CD4-positive, alpha-beta T cell treated with Interleukin-2 at 100 ng/mL for 4 hours (primary cell): ENCODE measurements at regions not wholly inside any gene's neighbourhood (a gene's known extent, or its start where the extent isn't known, plus 50 kb on each side); places are given as distances from the start of the nearest gene placed in this dataset.

Experiments used
- DNase-seq: peaks from one replicate; pipeline ENCODE4 v3.0.0-alpha.2; 2020; ENCODE audit warnings: low spot score

- DNase-seq = no peak
These were observed 58.5 kb downstream of the MAIP1 start for GRCh38 chr2:200013906-200014305.

GRCh38 chr2:200021449-200022114 is 66.2 kb downstream of the MAIP1 start:
- DNase-seq = no peak

GRCh38 chr2:200022511-200022910 is 67.1 kb downstream of the MAIP1 start:
- no peak for DNase-seq

- no peak for DNase-seq
These were observed 68.2 kb downstream of the MAIP1 start for GRCh38 chr2:200023570-200023969.

- DNase-seq = no peak
These were observed 70.3 kb downstream of the MAIP1 start for GRCh38 chr2:200025717-200026116.

GRCh38 chr2:200026332-200027230 is 71.2 kb downstream of the MAIP1 start:
- no peak for DNase-seq

GRCh38 chr2:200028998-200029397 is 73.6 kb downstream of the MAIP1 start:
- no peak for DNase-seq

GRCh38 chr2:200032895-200033294 is 77.5 kb downstream of the MAIP1 start:
- DNase-seq = no peak

- DNase-seq = no peak
These were observed 78.5 kb downstream of the MAIP1 start for GRCh38 chr2:200033929-200034328.

GRCh38 chr2:200034816-200035215 is 79.4 kb downstream of the MAIP1 start:
- no peak for DNase-seq

GRCh38 chr2:200039724-200040650 is 84.6 kb downstream of the MAIP1 start:
- DNase-seq = no peak

- no peak for DNase-seq
These were observed 85.4 kb downstream of the MAIP1 start for GRCh38 chr2:200040831-200041230.

GRCh38 chr2:200041639-200042038 is 86.3 kb downstream of the MAIP1 start:
- DNase-seq = no peak

GRCh38 chr2:200042102-200042735 is 86.8 kb downstream of the MAIP1 start:
- DNase-seq = no peak

- DNase-seq = no peak
These were observed 87.6 kb downstream of the MAIP1 start for GRCh38 chr2:200042944-200043343.

- no peak for DNase-seq
These were observed 89.1 kb downstream of the MAIP1 start for GRCh38 chr2:200044453-200044852.

- DNase-seq = no peak
These were observed 93.0 kb downstream of the MAIP1 start for GRCh38 chr2:200048421-200048820.

- DNase-seq = no peak
These were observed 93.7 kb downstream of the MAIP1 start for GRCh38 chr2:200049086-200049485.

- no peak for DNase-seq
These were observed 95.7 kb downstream of the MAIP1 start for GRCh38 chr2:200050921-200051610.

- DNase-seq = no peak
These were observed 96.2 kb downstream of the MAIP1 start for GRCh38 chr2:200051611-200051945.

GRCh38 chr2:200052627-200053026 is 97.2 kb downstream of the MAIP1 start:
- DNase-seq = no peak
